ENCODE measurements at regions not wholly inside any gene's neighbourhood (a gene's known extent, or its start where the extent isn't known, plus 50 kb on each side); places are given as distances from the start of the nearest gene placed in this dataset.

DNA sequence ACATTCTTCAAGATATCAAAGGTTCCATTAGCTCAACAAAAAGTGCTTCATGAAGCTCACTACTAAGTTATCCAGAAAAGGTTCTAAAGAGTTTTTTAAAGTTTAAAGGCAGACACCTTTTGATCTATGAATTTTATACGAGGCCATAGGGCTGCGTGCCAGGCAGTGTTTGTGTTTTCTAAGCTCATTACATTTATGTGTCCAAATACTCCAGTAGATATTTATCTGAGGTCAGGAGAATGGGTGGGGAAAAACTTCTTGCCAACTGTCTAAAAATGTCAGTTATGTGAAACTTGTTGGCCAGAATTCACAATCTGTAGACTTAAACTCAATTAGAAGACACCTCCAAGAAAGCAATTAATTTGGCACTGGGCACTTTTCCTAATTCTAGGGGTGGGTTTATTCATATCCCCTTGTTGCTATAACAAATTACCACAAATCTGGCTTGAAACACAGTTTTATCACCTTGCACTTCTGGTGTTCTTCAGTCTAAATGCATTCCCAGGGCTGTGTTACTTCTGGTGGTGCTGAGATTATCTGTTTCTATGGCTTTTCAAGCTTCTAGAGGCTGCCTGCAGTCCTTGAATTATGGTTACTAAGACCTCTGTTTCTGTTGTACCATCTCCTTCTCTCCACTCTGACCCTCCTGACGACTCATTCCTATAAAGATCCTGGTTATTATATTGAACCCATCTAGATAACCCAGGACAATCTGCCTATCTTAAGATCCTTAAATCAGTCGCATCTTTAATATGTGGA, 1030.4 kb upstream of the CNTN5 start:
- no peak for TF ChIP-seq POLR2A (IDR thresholded peaks at IDR 0.05)
- TF ChIP-seq, protein P1, sequence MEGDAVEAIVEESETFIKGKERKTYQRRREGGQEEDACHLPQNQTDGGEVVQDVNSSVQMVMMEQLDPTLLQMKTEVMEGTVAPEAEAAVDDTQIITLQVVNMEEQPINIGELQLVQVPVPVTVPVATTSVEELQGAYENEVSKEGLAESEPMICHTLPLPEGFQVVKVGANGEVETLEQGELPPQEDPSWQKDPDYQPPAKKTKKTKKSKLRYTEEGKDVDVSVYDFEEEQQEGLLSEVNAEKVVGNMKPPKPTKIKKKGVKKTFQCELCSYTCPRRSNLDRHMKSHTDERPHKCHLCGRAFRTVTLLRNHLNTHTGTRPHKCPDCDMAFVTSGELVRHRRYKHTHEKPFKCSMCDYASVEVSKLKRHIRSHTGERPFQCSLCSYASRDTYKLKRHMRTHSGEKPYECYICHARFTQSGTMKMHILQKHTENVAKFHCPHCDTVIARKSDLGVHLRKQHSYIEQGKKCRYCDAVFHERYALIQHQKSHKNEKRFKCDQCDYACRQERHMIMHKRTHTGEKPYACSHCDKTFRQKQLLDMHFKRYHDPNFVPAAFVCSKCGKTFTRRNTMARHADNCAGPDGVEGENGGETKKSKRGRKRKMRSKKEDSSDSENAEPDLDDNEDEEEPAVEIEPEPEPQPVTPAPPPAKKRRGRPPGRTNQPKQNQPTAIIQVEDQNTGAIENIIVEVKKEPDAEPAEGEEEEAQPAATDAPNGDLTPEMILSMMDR (IDR thresholded peaks at IDR 0.05 in 8 of 11, conservative IDR thresholded peaks at IDR 0.05 in 3 of 11), result no peak
